ENCODE measurements at regions not wholly inside any gene's neighbourhood (a gene's known extent, or its start where the extent isn't known, plus 50 kb on each side); places are given as distances from the start of the nearest gene placed in this dataset.

- TF ChIP-seq CTCF (IDR thresholded peaks at IDR 0.05) (no peak), EZH2 (IDR thresholded peaks at IDR 0.05) (no peak)
Observed at GRCh38 chr9:79057576-79057975, 514.2 kb upstream of the TLE4 start.
